Lower leg skin (tissue), 3 donors: ENCODE measurements at regions not wholly inside any gene's neighbourhood (a gene's known extent, or its start where the extent isn't known, plus 50 kb on each side); places are given as distances from the start of the nearest gene placed in this dataset.

Experiments used
- POLR2A ChIP-seq, 2 donors: fragments of 450-650 bp; IDR thresholded peaks; one replicate each; pipeline ENCODE4 v1.6.1; 2016 to 2017; ENCODE audit warnings: antibody characterized with exemption in 2 of 2, mild to moderate bottlenecking in 1 of 2, moderate library complexity in 1 of 2
- TF ChIP-seq, protein P1 (sequence below), 3 donors: fragments of 450-650 bp; IDR thresholded peaks; one replicate each; pipeline ENCODE4 v1.5.1; 2016; ENCODE audit warnings: antibody characterized with exemption in 3 of 3, mild to moderate bottlenecking in 3 of 3, moderate library complexity in 2 of 3

DNA sequence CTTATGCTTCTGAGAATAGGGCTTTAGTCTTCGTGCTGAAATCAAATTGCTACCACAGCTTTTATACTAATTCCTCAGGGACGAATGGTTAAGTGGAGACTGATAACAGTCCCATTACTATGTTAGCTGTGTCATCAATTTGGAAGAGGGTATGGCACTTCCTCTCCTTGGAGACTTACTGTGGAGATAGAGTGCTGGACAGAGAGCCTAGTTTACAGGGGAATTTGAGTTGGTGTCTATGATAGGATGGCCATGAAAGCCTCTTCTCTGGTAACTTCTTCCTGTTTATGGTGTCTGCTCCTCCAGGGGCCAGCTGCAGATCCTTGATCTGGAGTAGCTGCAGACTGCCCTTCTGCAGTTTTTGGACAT is 167.7 kb downstream of the ZNF518B start:
- TF ChIP-seq, protein P1, sequence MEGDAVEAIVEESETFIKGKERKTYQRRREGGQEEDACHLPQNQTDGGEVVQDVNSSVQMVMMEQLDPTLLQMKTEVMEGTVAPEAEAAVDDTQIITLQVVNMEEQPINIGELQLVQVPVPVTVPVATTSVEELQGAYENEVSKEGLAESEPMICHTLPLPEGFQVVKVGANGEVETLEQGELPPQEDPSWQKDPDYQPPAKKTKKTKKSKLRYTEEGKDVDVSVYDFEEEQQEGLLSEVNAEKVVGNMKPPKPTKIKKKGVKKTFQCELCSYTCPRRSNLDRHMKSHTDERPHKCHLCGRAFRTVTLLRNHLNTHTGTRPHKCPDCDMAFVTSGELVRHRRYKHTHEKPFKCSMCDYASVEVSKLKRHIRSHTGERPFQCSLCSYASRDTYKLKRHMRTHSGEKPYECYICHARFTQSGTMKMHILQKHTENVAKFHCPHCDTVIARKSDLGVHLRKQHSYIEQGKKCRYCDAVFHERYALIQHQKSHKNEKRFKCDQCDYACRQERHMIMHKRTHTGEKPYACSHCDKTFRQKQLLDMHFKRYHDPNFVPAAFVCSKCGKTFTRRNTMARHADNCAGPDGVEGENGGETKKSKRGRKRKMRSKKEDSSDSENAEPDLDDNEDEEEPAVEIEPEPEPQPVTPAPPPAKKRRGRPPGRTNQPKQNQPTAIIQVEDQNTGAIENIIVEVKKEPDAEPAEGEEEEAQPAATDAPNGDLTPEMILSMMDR (IDR thresholded peaks at IDR 0.05) = no peak
- no peak for TF ChIP-seq POLR2A (IDR thresholded peaks at IDR 0.05)
